ENCODE measurements at regions not wholly inside any gene's neighbourhood (a gene's known extent, or its start where the extent isn't known, plus 50 kb on each side); places are given as distances from the start of the nearest gene placed in this dataset.

GRCh38 chr14:83744891-83745290, 1785.1 kb upstream of the FLRT2 start:
- TF ChIP-seq POLR2A (IDR thresholded peaks at IDR 0.05; ENCODE audit: low read length) (no peak), GATA1 (IDR thresholded peaks at IDR 0.05; ENCODE audit: low read depth, low read length) (no peak)

All from erythroblast (primary cell).